ENCODE measurements at regions not wholly inside any gene's neighbourhood (a gene's known extent, or its start where the extent isn't known, plus 50 kb on each side); places are given as distances from the start of the nearest gene placed in this dataset.

DNA sequence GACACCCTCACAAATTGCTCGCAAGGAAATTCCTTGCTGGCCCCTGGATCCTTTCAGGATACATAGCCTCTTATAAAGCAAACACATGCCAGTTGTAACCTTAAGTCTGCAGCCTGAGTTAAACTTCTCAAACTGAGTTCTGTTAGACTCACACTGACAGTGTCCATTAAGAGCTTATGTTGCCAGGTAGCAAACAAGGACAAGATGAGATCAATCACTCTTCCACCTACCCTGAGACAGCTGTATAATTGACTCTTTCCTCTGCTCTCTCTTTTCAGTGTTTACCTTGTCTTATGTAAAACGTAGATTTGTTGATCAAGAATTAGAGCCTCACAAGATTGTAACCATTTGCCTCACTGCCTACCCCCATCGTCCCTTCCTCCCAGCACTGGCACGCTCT is 359.8 kb downstream of the EPM2A start:
- no peak overlapping the region for H3K4me3 ChIP-seq (ENCODE audit: low read depth, low read length)
- no peak overlapping the region for H3K27ac ChIP-seq (ENCODE audit: low read depth, low read length)
- no peak for DNase-seq (ENCODE audit: low read depth, low spot score)
- no peaks in the 10 kb centered on the region; the same call in 1 of the 2 replicates for H3K9me3 ChIP-seq (ENCODE audit: control insufficient read depth, insufficient read depth, low read length)
- ChIA-PET POLR2A (no interaction called here), CTCF (no interaction called here)
- TF ChIP-seq CTCF (IDR thresholded peaks at IDR 0.05; ENCODE audit: low read depth, low read length), result no peak
- H3K27me3 ChIP-seq (ENCODE audit: control insufficient read depth, insufficient read depth, low read length), result no peaks in the 10 kb centered on the region

- DNase-seq (ENCODE audit: low read depth, low spot score), result no peak
Measured at GRCh38 chr6:145380186-145380585, 355.1 kb downstream of the EPM2A start.

DNA sequence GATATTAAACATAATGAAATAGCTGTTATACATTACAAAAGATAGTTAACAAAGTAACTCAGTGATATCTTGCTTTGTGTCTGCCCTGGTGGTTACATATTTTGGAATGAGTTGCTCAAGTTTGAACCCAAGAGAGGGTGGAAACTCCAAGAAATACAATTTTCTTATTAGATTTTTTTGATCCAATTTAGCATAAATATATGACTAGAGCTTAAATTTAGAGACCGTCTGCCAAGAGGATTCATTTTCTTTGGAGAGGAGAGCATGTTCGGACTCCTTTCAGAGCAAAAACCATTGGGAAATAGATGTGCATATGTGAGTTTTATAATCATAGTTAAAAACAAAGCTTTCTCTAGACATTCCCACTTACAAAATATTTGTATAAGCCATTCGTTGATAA is 353.4 kb downstream of the EPM2A start:
- Histone ChIP-seq H3K9me3 (ENCODE audit: control insufficient read depth, insufficient read depth, low read length) (no peaks in the 10 kb centered on the region; the same call in 1 of the 2 replicates), H3K4me3 (ENCODE audit: low read depth, low read length) (no peak overlapping the region), H3K27me3 (ENCODE audit: control insufficient read depth, insufficient read depth, low read length) (no peaks in the 10 kb centered on the region), H3K27ac (ENCODE audit: low read depth, low read length) (no peak overlapping the region)
- ChIA-PET CTCF (no interaction called here), POLR2A (no interaction called here)
- TF ChIP-seq CTCF (IDR thresholded peaks at IDR 0.05; ENCODE audit: low read depth, low read length), result no peak
- no peak for DNase-seq (ENCODE audit: low read depth, low spot score)

More at GRCh38 chr6:145380186-145380585, 355.1 kb downstream of the EPM2A start:
- TF ChIP-seq CTCF (IDR thresholded peaks at IDR 0.05; ENCODE audit: low read depth, low read length), result no peak
- Histone ChIP-seq H3K27me3 (ENCODE audit: control insufficient read depth, insufficient read depth, low read length) (no peaks in the 10 kb centered on the region), H3K4me3 (ENCODE audit: low read depth, low read length) (no peak overlapping the region), H3K9me3 (ENCODE audit: control insufficient read depth, insufficient read depth, low read length) (no peaks in the 10 kb centered on the region; the same call in 1 of the 2 replicates), H3K27ac (ENCODE audit: low read depth, low read length) (no peak overlapping the region)
- CTCF ChIA-PET, result no interaction called here
- POLR2A ChIA-PET, result no interaction called here

GRCh38 chr6:145383428-145383827 is 351.9 kb downstream of the EPM2A start:
- ChIA-PET POLR2A (no interaction called here), CTCF (no interaction called here)
- no peak overlapping the region for H3K4me3 ChIP-seq (ENCODE audit: low read depth, low read length)
- TF ChIP-seq CTCF (IDR thresholded peaks at IDR 0.05; ENCODE audit: low read depth, low read length), result no peak
- H3K27me3 ChIP-seq (ENCODE audit: control insufficient read depth, insufficient read depth, low read length), result no peaks in the 10 kb centered on the region
- DNase-seq (ENCODE audit: low read depth, low spot score), result no peak
- H3K9me3 ChIP-seq (ENCODE audit: control insufficient read depth, insufficient read depth, low read length), result no peaks in the 10 kb centered on the region
- no peak overlapping the region for H3K27ac ChIP-seq (ENCODE audit: low read depth, low read length)

GRCh38 chr6:145384503-145384902 is 350.8 kb downstream of the EPM2A start:
- H3K4me3 ChIP-seq (ENCODE audit: low read depth, low read length), result no peak overlapping the region
- ChIA-PET CTCF (no interaction called here), POLR2A (no interaction called here)
- DNase-seq (ENCODE audit: low read depth, low spot score), result no peak
- no peaks in the 10 kb centered on the region for H3K9me3 ChIP-seq (ENCODE audit: control insufficient read depth, insufficient read depth, low read length)
- no peaks in the 10 kb centered on the region for H3K27me3 ChIP-seq (ENCODE audit: control insufficient read depth, insufficient read depth, low read length)
- H3K27ac ChIP-seq (ENCODE audit: low read depth, low read length), result no peak overlapping the region
- TF ChIP-seq CTCF (IDR thresholded peaks at IDR 0.05; ENCODE audit: low read depth, low read length), result no peak

Data from AG04450 (cell line).